Keratinocyte (primary cell): ENCODE measurements at regions not wholly inside any gene's neighbourhood (a gene's known extent, or its start where the extent isn't known, plus 50 kb on each side); places are given as distances from the start of the nearest gene placed in this dataset.
A peak's percentile ranks its signal among the peaks of the same experiment; 100 is the strongest.

Source experiments
- DNase-seq: peaks from one replicate; pipeline ENCODE4 v3.0.0-alpha.2; 2011; ENCODE audit warnings: low read depth, missing footprints, low spot score
- FAIRE-seq: peaks from 2 replicates; lab custom pipeline; 2011; peaks lifted over from hg19 to GRCh38; lab: Jason Lieb, UNC
- H2AFZ ChIP-seq: 2 replicates; pipeline ENCODE4 v1.6.0; 2012; ENCODE audit warnings: low read length, control low read depth, inconsistent platforms; ENCODE audit not compliant: control insufficient read depth
- H3K27ac ChIP-seq: 2 replicates; pipeline ENCODE4 v1.5.1; 2011; ENCODE audit warnings: low read length; ENCODE audit not compliant: control insufficient read depth, insufficient read depth
- H3K27me3 ChIP-seq: 3 replicates; pipeline ENCODE4 v1.6.0; 2011; ENCODE audit warnings: low read length; ENCODE audit not compliant: control insufficient read depth, insufficient read depth; ENCODE audit errors: extremely low read depth
- H3K36me3 ChIP-seq, 2 experiments: 2 replicates in 1 of 2; 3 replicates in 1 of 2; pipeline ENCODE4 v1.5.1; 2011; ENCODE audit warnings: low read length in 2 of 2, mild to moderate bottlenecking in 1 of 2; ENCODE audit not compliant: control insufficient read depth in 2 of 2, insufficient read depth in 2 of 2; ENCODE audit errors: extremely low read depth in 1 of 2
- H3K4me1 ChIP-seq: 3 replicates; pipeline ENCODE4 v1.5.1; 2011; ENCODE audit warnings: low read length; ENCODE audit not compliant: control insufficient read depth, insufficient read depth; ENCODE audit errors: extremely low read depth
- H3K4me2 ChIP-seq: 3 replicates; pipeline ENCODE4 v1.6.0; 2011; ENCODE audit warnings: low read depth, low read length; ENCODE audit not compliant: control insufficient read depth, insufficient read depth; ENCODE audit errors: extremely low read depth
- H3K4me3 ChIP-seq, 3 experiments: fragments of 200-600 bp in 1 of 3; sonication (generic) in 1 of 3; 2 replicates in 2 of 3; 3 replicates in 1 of 3; pipeline ENCODE4 v1.5.1; 2011 to 2016; ENCODE audit warnings: low read length in 3 of 3, mild to moderate bottlenecking in 3 of 3, control low read depth in 2 of 3, inconsistent platforms in 1 of 3, low read depth in 1 of 3, mixed read lengths in 1 of 3, mixed run types in 1 of 3, moderate library complexity in 1 of 3; ENCODE audit not compliant: control insufficient read depth in 2 of 3, insufficient read depth in 2 of 3; ENCODE audit errors: extremely low read depth in 1 of 3
- H3K79me2 ChIP-seq: 2 replicates; pipeline ENCODE4 v1.6.0; 2012; ENCODE audit warnings: low read length; ENCODE audit not compliant: control insufficient read depth, insufficient read depth
- H3K9ac ChIP-seq: 3 replicates; pipeline ENCODE4 v1.6.0; 2011; ENCODE audit warnings: low read length; ENCODE audit not compliant: control insufficient read depth, insufficient read depth; ENCODE audit errors: extremely low read depth
- H3K9me1 ChIP-seq: 3 replicates; pipeline ENCODE4 v1.6.0; 2011; ENCODE audit warnings: low read length; ENCODE audit not compliant: control insufficient read depth, insufficient read depth; ENCODE audit errors: extremely low read depth
- H3K9me3 ChIP-seq: 2 replicates; pipeline ENCODE4 v1.5.1; 2012; ENCODE audit warnings: low read depth, low read length; ENCODE audit not compliant: control insufficient read depth
- H4K20me1 ChIP-seq: 3 replicates; pipeline ENCODE4 v1.6.0; 2011; ENCODE audit warnings: low read length; ENCODE audit not compliant: control insufficient read depth, insufficient read depth; ENCODE audit errors: extremely low read depth
- EZH2 ChIP-seq: IDR thresholded peaks from one replicate; pipeline ENCODE4 v1.6.1; 2012; ENCODE audit warnings: inconsistent platforms, mild to moderate bottlenecking, low read length, moderate library complexity
- dilution Hi-C: fragments of 300-500 bp; cut with MboI; formaldehyde crosslinking; loops from one replicate; pipeline ENCODE4 v1.7.0; 2020; ENCODE audit warnings: low sequenced_read_pairs; ENCODE audit not compliant: extremely low pct_ligation_motif_present
- TF ChIP-seq, protein P1 (sequence below), 3 experiments: IDR thresholded peaks in 1 of 3; conservative IDR thresholded peaks in 1 of 3; optimal IDR thresholded peaks in 1 of 3; 2 replicates in 2 of 3; 3 replicates in 1 of 3; pipeline versions ENCODE3 to v1.5.1; 2011; ENCODE audit warnings: low read length in 3 of 3, mild to moderate bottlenecking in 3 of 3, moderate library complexity in 2 of 3, control low read depth in 1 of 3, inconsistent platforms in 1 of 3; ENCODE audit not compliant: insufficient read depth in 2 of 3; ENCODE audit errors: extremely low read depth in 1 of 3

DNA sequence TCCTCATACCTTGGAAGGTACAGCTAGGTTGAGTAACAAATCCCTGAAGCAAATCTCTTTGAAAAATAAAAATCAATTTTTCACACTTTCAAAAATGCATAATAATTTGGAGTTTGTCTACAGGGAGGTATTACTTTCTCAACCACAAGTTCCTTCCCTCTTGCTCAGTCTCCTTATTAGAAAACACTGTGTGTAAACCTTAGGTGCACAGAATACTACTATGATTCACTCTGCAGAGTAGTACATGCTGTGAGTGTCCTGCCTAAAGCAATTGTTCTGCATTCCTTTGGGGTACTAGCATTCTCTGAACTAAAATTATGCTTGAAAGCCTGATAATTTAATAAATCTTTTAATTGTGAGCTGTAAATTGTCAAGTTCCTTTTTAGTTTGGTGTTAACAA, 115.9 kb upstream of the EPHA3 start:
- Histone ChIP-seq H3K9ac (no peak overlapping the region), H4K20me1 (no peaks in the 10 kb centered on the region), H2AFZ (no peak overlapping the region), H3K27me3 (no peaks in the 10 kb centered on the region), H3K4me2 (peak overlapping the region; percentile 27), H3K4me3 (no peak overlapping the region), H3K36me3 (no peaks in the 10 kb centered on the region), H3K9me1 (no peaks in the 10 kb centered on the region), H3K79me2 (no peaks in the 10 kb centered on the region), H3K4me1 (peaks cover 38% of the 10 kb centered on the region), H3K27ac (no peak overlapping the region), H3K9me3 (no peaks in the 10 kb centered on the region)
- dilution Hi-C loops, result no loop called here
- FAIRE-seq (peak; percentile 76), DNase-seq (peak; percentile 26)
- TF ChIP-seq EZH2, result no peak

DNA sequence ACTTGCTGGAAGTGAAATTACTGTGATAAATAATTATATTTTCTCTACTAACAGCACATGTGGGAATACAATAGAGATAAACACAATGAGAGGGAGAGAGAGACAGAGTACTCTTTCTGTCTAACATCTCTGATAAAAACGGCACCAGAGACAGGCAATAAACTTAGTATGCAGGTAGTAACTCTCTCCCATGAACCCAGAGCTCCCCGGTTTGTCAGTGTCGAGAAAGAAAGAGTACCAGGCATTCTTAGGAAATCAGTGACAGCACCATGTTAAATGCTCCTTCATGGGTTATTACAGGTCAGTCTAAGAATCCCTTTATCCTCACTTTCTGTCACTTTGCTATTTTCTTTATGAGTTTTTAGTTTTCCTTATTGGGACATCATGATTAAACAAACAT, 110.7 kb upstream of the EPHA3 start:
- H2AFZ ChIP-seq, result peak overlapping the region; percentile 79
- H3K27me3 ChIP-seq, result no peaks in the 10 kb centered on the region
- no peak overlapping the region for H3K27ac ChIP-seq
- no peak for FAIRE-seq
- DNase-seq, result no peak
- no peaks in the 10 kb centered on the region for H3K79me2 ChIP-seq
- no peak for TF ChIP-seq EZH2
- TF ChIP-seq, protein P1, sequence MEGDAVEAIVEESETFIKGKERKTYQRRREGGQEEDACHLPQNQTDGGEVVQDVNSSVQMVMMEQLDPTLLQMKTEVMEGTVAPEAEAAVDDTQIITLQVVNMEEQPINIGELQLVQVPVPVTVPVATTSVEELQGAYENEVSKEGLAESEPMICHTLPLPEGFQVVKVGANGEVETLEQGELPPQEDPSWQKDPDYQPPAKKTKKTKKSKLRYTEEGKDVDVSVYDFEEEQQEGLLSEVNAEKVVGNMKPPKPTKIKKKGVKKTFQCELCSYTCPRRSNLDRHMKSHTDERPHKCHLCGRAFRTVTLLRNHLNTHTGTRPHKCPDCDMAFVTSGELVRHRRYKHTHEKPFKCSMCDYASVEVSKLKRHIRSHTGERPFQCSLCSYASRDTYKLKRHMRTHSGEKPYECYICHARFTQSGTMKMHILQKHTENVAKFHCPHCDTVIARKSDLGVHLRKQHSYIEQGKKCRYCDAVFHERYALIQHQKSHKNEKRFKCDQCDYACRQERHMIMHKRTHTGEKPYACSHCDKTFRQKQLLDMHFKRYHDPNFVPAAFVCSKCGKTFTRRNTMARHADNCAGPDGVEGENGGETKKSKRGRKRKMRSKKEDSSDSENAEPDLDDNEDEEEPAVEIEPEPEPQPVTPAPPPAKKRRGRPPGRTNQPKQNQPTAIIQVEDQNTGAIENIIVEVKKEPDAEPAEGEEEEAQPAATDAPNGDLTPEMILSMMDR (optimal IDR thresholded peaks at IDR 0.05 in 1 of 3, IDR thresholded peaks at IDR 0.05 in 1 of 3, conservative IDR thresholded peaks at IDR 0.05 in 1 of 3; ENCODE audit: extremely low read depth in 1 of 3, insufficient read depth in 2 of 3, low read length in 3 of 3), result no peak
- dilution Hi-C loops, result no loop called here
- H4K20me1 ChIP-seq, result no peaks in the 10 kb centered on the region
- no peaks in the 10 kb centered on the region for H3K9me3 ChIP-seq
- peaks cover 23% of the 10 kb centered on the region for H3K4me1 ChIP-seq
- H3K4me3 ChIP-seq, result no peak overlapping the region
- no peak overlapping the region for H3K9ac ChIP-seq
- H3K9me1 ChIP-seq, result no peaks in the 10 kb centered on the region
- H3K36me3 ChIP-seq, result no peaks in the 10 kb centered on the region
- H3K4me2 ChIP-seq, result peak overlapping the region; percentile 66

DNA sequence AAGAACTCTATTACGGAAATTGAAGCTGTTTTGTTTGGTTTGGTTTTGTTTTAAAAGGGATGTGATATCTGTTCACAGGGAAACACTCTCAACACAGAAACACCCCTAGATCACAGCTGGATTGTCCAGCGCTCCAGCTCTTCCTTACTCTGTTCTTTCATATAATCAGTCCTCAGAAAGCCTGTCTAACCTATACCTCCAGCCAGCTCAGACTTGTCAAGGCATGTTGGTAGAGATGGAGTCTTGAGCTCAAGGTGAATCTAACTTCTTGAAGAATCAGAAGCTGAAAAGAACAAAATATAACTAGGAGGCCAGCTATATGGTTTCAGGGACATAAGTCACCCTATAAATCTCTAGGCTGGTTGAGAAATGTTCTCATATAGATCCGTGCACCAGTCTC, 110.2 kb upstream of the EPHA3 start:
- Histone ChIP-seq H3K27ac (no peak overlapping the region), H3K4me3 (peak overlapping the region in 1 of 3 experiments; percentile 29), H3K4me1 (peaks cover 17% of the 10 kb centered on the region), H3K79me2 (no peaks in the 10 kb centered on the region), H3K27me3 (no peaks in the 10 kb centered on the region), H3K9ac (no peak overlapping the region), H3K36me3 (no peaks in the 10 kb centered on the region), H4K20me1 (no peaks in the 10 kb centered on the region), H3K9me3 (no peaks in the 10 kb centered on the region), H3K9me1 (no peaks in the 10 kb centered on the region), H3K4me2 (peak overlapping the region; percentile 66), H2AFZ (peak overlapping the region; percentile 79)
- TF ChIP-seq, protein P1 (optimal IDR thresholded peaks at IDR 0.05 in 1 of 3, IDR thresholded peaks at IDR 0.05 in 1 of 3, conservative IDR thresholded peaks at IDR 0.05 in 1 of 3; ENCODE audit: extremely low read depth in 1 of 3, insufficient read depth in 2 of 3, low read length in 3 of 3), result no peak
- no peak for TF ChIP-seq EZH2
- dilution Hi-C loops, result no loop called here
- FAIRE-seq (peak; percentile 69), DNase-seq (peak; percentile 13)
